ENCODE measurements at regions not wholly inside any gene's neighbourhood (a gene's known extent, or its start where the extent isn't known, plus 50 kb on each side); places are given as distances from the start of the nearest gene placed in this dataset.

GRCh38 chr12:18859400-18859799 lies 121.5 kb downstream of the CAPZA3 start:
- Histone ChIP-seq H2BK15ac (ENCODE audit: low read length) (no peak overlapping the region), H3K4ac (ENCODE audit: low read length) (no peak overlapping the region), H3K9ac (ENCODE audit: low read depth, low read length, poor library complexity) (no peak overlapping the region), H2AK5ac (ENCODE audit: low read depth, low read length) (no peak overlapping the region), H3K4me3 (ENCODE audit: low read length in 2 of 2) (no peak overlapping the region), H3K79me1 (ENCODE audit: low read depth, low read length) (no peaks in the 10 kb centered on the region), H3K14ac (ENCODE audit: low read length) (no peak overlapping the region), H3K36me3 (replicated peaks in 1 of 2; ENCODE audit: control insufficient read depth in 2 of 2, insufficient read depth in 2 of 2, low read length in 2 of 2) (no peaks in the 10 kb centered on the region), H3K27me3 (ENCODE audit: control insufficient read depth in 3 of 3, insufficient read depth in 3 of 3, low read depth in 1 of 3, low read length in 3 of 3) (peaks cover 0 to 1% (median 0%) of the 10 kb centered on the region in 3 experiments), H2BK120ac (ENCODE audit: low read depth, low read length) (no peak overlapping the region), H3K9me3 (replicated peaks in 1 of 2; ENCODE audit: control insufficient read depth in 2 of 2, insufficient read depth in 1 of 2, low read depth in 1 of 2, low read length in 2 of 2) (peaks cover 0 to 1% of the 10 kb centered on the region in 2 donors), H3K27ac (replicated peaks; ENCODE audit: low read length) (no peak overlapping the region), H2BK12ac (ENCODE audit: low read length) (no peak overlapping the region), H3K23ac (ENCODE audit: low read depth, low read length, poor library complexity) (no peak overlapping the region), H3K4me1 (ENCODE audit: control insufficient read depth in 2 of 2, insufficient read depth in 1 of 2, low read depth in 1 of 2, low read length in 2 of 2) (peaks cover 3 to 6% of the 10 kb centered on the region in 2 donors), H2AFZ (ENCODE audit: low read length) (no peak overlapping the region), H3K18ac (ENCODE audit: low read length) (no peak overlapping the region), H2BK5ac (ENCODE audit: low read length) (no peak overlapping the region), H3K4me2 (ENCODE audit: insufficient read depth, low read length, poor library complexity, severe bottlenecking) (no peak overlapping the region), H4K91ac (ENCODE audit: low read depth, low read length, poor library complexity) (no peak overlapping the region), H4K8ac (ENCODE audit: low read depth, low read length) (no peak overlapping the region)
- no CpG with 5 or more reads among the region's 1 CpG for WGBS, 2 donors (ENCODE audit: extremely low coverage in 2 of 2, insufficient read length in 2 of 2, insufficient replicate concordance in 1 of 2)
- no peak for DNase-seq (ENCODE audit: low spot score)

GRCh38 chr12:18861287-18861858 lies 123.5 kb downstream of the CAPZA3 start:
- H2AFZ ChIP-seq (ENCODE audit: low read length) = no peak overlapping the region
- no peaks in the 10 kb centered on the region for H3K36me3 ChIP-seq (replicated peaks in 1 of 2; ENCODE audit: control insufficient read depth in 2 of 2, insufficient read depth in 2 of 2, low read length in 2 of 2)
- DNase-seq (ENCODE audit: low spot score) = no peak
- no peaks in the 10 kb centered on the region for H3K79me1 ChIP-seq (ENCODE audit: low read depth, low read length)
- no peak overlapping the region for H2BK5ac ChIP-seq (ENCODE audit: low read length)
- no CpG with 5 or more reads among the region's 3 CpGs for whole genome bisulfite sequencing, 2 donors (ENCODE audit: extremely low coverage in 2 of 2, insufficient read length in 2 of 2, insufficient replicate concordance in 1 of 2)
- H3K27me3 ChIP-seq (ENCODE audit: control insufficient read depth in 3 of 3, insufficient read depth in 3 of 3, low read depth in 1 of 3, low read length in 3 of 3) = peaks cover 0 to 1% (median 0%) of the 10 kb centered on the region in 3 experiments
- H3K18ac ChIP-seq (ENCODE audit: low read length) = no peak overlapping the region
- H4K8ac ChIP-seq (ENCODE audit: low read depth, low read length) = no peak overlapping the region
- H3K4me2 ChIP-seq (ENCODE audit: insufficient read depth, low read length, poor library complexity, severe bottlenecking) = no peak overlapping the region
- H2BK15ac ChIP-seq (ENCODE audit: low read length) = no peak overlapping the region
- H3K9ac ChIP-seq (ENCODE audit: low read depth, low read length, poor library complexity) = no peak overlapping the region
- peaks cover 3 to 6% of the 10 kb centered on the region in 2 donors for H3K4me1 ChIP-seq (ENCODE audit: control insufficient read depth in 2 of 2, insufficient read depth in 1 of 2, low read depth in 1 of 2, low read length in 2 of 2)
- H3K23ac ChIP-seq (ENCODE audit: low read depth, low read length, poor library complexity) = no peak overlapping the region
- no peak overlapping the region for H2BK120ac ChIP-seq (ENCODE audit: low read depth, low read length)
- no peak overlapping the region for H4K91ac ChIP-seq (ENCODE audit: low read depth, low read length, poor library complexity)
- no peak overlapping the region for H3K4ac ChIP-seq (ENCODE audit: low read length)
- no peak overlapping the region for H3K27ac ChIP-seq (replicated peaks; ENCODE audit: low read length)
- H3K4me3 ChIP-seq (ENCODE audit: low read length in 2 of 2) = no peak overlapping the region
- no peak overlapping the region for H2BK12ac ChIP-seq (ENCODE audit: low read length)
- no peak overlapping the region for H3K14ac ChIP-seq (ENCODE audit: low read length)
- no peak overlapping the region for H2AK5ac ChIP-seq (ENCODE audit: low read depth, low read length)
- H3K9me3 ChIP-seq (replicated peaks in 1 of 2; ENCODE audit: control insufficient read depth in 2 of 2, insufficient read depth in 1 of 2, low read depth in 1 of 2, low read length in 2 of 2) = peaks cover 0 to 1% of the 10 kb centered on the region in 2 donors

GRCh38 chr12:18863769-18864500 lies 126.0 kb downstream of the CAPZA3 start:
- H2BK5ac ChIP-seq (ENCODE audit: low read length) = no peak overlapping the region
- H3K9me3 ChIP-seq (replicated peaks in 1 of 2; ENCODE audit: control insufficient read depth in 2 of 2, insufficient read depth in 1 of 2, low read depth in 1 of 2, low read length in 2 of 2) = peaks cover 0 to 1% of the 10 kb centered on the region in 2 donors
- H3K79me1 ChIP-seq (ENCODE audit: low read depth, low read length) = no peaks in the 10 kb centered on the region
- H3K14ac ChIP-seq (ENCODE audit: low read length) = no peak overlapping the region
- H3K4me3 ChIP-seq (ENCODE audit: low read length in 2 of 2) = no peak overlapping the region
- no peak for DNase-seq (ENCODE audit: low spot score)
- H3K9ac ChIP-seq (ENCODE audit: low read depth, low read length, poor library complexity) = no peak overlapping the region
- no peak overlapping the region for H4K91ac ChIP-seq (ENCODE audit: low read depth, low read length, poor library complexity)
- no peak overlapping the region for H3K27ac ChIP-seq (replicated peaks; ENCODE audit: low read length)
- H3K36me3 ChIP-seq (replicated peaks in 1 of 2; ENCODE audit: control insufficient read depth in 2 of 2, insufficient read depth in 2 of 2, low read length in 2 of 2) = no peaks in the 10 kb centered on the region
- H3K4me2 ChIP-seq (ENCODE audit: insufficient read depth, low read length, poor library complexity, severe bottlenecking) = no peak overlapping the region
- no peak overlapping the region for H2AK5ac ChIP-seq (ENCODE audit: low read depth, low read length)
- WGBS, 2 donors (ENCODE audit: extremely low coverage in 2 of 2, insufficient read length in 2 of 2, insufficient replicate concordance in 1 of 2) = no CpG with 5 or more reads among the region's 3 CpGs
- no peak overlapping the region for H4K8ac ChIP-seq (ENCODE audit: low read depth, low read length)
- H3K4me1 ChIP-seq (ENCODE audit: control insufficient read depth in 2 of 2, insufficient read depth in 1 of 2, low read depth in 1 of 2, low read length in 2 of 2) = no peaks in the 10 kb centered on the region
- no peak overlapping the region for H2BK15ac ChIP-seq (ENCODE audit: low read length)
- H3K18ac ChIP-seq (ENCODE audit: low read length) = no peak overlapping the region
- no peak overlapping the region for H2BK12ac ChIP-seq (ENCODE audit: low read length)
- no peak overlapping the region for H3K4ac ChIP-seq (ENCODE audit: low read length)
- H2BK120ac ChIP-seq (ENCODE audit: low read depth, low read length) = no peak overlapping the region
- H3K27me3 ChIP-seq (ENCODE audit: control insufficient read depth in 3 of 3, insufficient read depth in 3 of 3, low read depth in 1 of 3, low read length in 3 of 3) = no peaks in the 10 kb centered on the region
- H2AFZ ChIP-seq (ENCODE audit: low read length) = no peak overlapping the region
- no peak overlapping the region for H3K23ac ChIP-seq (ENCODE audit: low read depth, low read length, poor library complexity)

DNA sequence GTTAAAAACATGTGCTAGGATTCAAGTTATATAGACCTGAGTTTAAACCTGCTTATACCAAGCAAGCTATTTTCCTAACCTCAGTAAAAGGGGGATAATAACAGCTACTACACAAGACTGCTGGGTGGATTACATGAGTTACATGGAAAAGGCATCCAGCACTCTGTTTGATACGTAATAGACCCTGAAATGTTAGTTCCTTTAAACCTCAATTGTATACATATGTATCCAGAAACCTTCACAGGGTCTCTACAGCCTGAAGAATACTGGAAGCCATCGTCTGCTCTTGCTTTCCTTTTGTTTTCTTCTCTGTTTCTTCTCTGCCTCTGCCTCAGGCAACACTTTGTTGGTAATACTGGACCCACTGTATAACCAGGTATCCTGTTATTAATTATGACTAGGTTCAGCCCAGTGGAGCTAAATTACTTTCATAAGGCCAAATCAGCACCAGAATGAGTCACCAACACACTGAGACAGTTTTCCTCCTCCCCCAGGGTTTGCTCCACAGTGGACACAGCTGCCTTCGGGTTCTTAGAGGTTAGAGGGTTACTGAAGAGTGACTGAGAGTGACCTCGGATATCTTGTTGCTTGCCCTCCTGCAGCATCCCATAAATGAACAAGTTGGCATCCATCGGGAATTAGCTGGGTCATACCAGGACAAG lies 127.1 kb downstream of the CAPZA3 start:
- H3K9ac ChIP-seq (ENCODE audit: low read depth, low read length, poor library complexity) = no peak overlapping the region
- H2BK5ac ChIP-seq (ENCODE audit: low read length) = no peak overlapping the region
- H3K27me3 ChIP-seq (ENCODE audit: control insufficient read depth in 3 of 3, insufficient read depth in 3 of 3, low read depth in 1 of 3, low read length in 3 of 3) = no peaks in the 10 kb centered on the region
- no peak overlapping the region for H3K4me2 ChIP-seq (ENCODE audit: insufficient read depth, low read length, poor library complexity, severe bottlenecking)
- H3K14ac ChIP-seq (ENCODE audit: low read length) = no peak overlapping the region
- H3K27ac ChIP-seq (replicated peaks; ENCODE audit: low read length) = no peak overlapping the region
- DNase-seq (ENCODE audit: low spot score) = no peak
- no peaks in the 10 kb centered on the region for H3K4me1 ChIP-seq (ENCODE audit: control insufficient read depth in 2 of 2, insufficient read depth in 1 of 2, low read depth in 1 of 2, low read length in 2 of 2)
- H3K9me3 ChIP-seq (replicated peaks in 1 of 2; ENCODE audit: control insufficient read depth in 2 of 2, insufficient read depth in 1 of 2, low read depth in 1 of 2, low read length in 2 of 2) = peaks cover 0 to 1% of the 10 kb centered on the region in 2 donors
- H3K79me1 ChIP-seq (ENCODE audit: low read depth, low read length) = no peaks in the 10 kb centered on the region
- no peak overlapping the region for H3K23ac ChIP-seq (ENCODE audit: low read depth, low read length, poor library complexity)
- H3K36me3 ChIP-seq (replicated peaks in 1 of 2; ENCODE audit: control insufficient read depth in 2 of 2, insufficient read depth in 2 of 2, low read length in 2 of 2) = no peaks in the 10 kb centered on the region
- H2BK12ac ChIP-seq (ENCODE audit: low read length) = no peak overlapping the region
- H2BK15ac ChIP-seq (ENCODE audit: low read length) = no peak overlapping the region
- no peak overlapping the region for H4K91ac ChIP-seq (ENCODE audit: low read depth, low read length, poor library complexity)
- no peak overlapping the region for H4K8ac ChIP-seq (ENCODE audit: low read depth, low read length)
- no peak overlapping the region for H3K4ac ChIP-seq (ENCODE audit: low read length)
- H2AFZ ChIP-seq (ENCODE audit: low read length) = peak overlapping the region; percentile 53
- no peak overlapping the region for H3K4me3 ChIP-seq (ENCODE audit: low read length in 2 of 2)
- no peak overlapping the region for H2BK120ac ChIP-seq (ENCODE audit: low read depth, low read length)
- no CpG with 5 or more reads among the region's 5 CpGs for WGBS, 2 donors (ENCODE audit: extremely low coverage in 2 of 2, insufficient read length in 2 of 2, insufficient replicate concordance in 1 of 2)
- H2AK5ac ChIP-seq (ENCODE audit: low read depth, low read length) = no peak overlapping the region
- H3K18ac ChIP-seq (ENCODE audit: low read length) = no peak overlapping the region
